ENCODE measurements at regions not wholly inside any gene's neighbourhood (a gene's known extent, or its start where the extent isn't known, plus 50 kb on each side); places are given as distances from the start of the nearest gene placed in this dataset.

- TF ChIP-seq TCF7L2 (IDR thresholded peaks at IDR 0.05; ENCODE audit: low read depth, low read length): no peak
- TF ChIP-seq REST (IDR thresholded peaks at IDR 0.05; ENCODE audit: insufficient read depth in 1 of 2, low read depth in 2 of 2, low read length in 1 of 2): no peak
- BruUV-seq (replicated peaks): no TSS peak
- Histone ChIP-seq H3K36me3 (ENCODE audit: control insufficient read depth, insufficient read depth, low read length) (no peaks in the 10 kb centered on the region), H3K27ac (ENCODE audit: low read length) (no peak overlapping the region), H3K27me3 (ENCODE audit: control insufficient read depth, insufficient read depth, low read length) (no peaks in the 10 kb centered on the region), H3K4me3 (ENCODE audit: low read depth in 2 of 2, low read length in 2 of 2) (no peak overlapping the region), H3K4me1 (ENCODE audit: control insufficient read depth, insufficient read depth, low read length) (no peaks in the 10 kb centered on the region), H3K9me3 (ENCODE audit: control insufficient read depth, insufficient read depth, low read depth, low read length) (no peaks in the 10 kb centered on the region)
- ATAC-seq (no peak), DNase-seq (ENCODE audit: low read depth, low spot score) (no peak)
- POLR2A ChIA-PET: no interaction called here
- CTCF ChIA-PET: no interaction called here
- in situ Hi-C loops (cut with HindIII; ENCODE audit: low pct_unique_long_range_greater_than_20kb, low sequenced_read_pairs): no loop called here
- intact Hi-C loops (cut with micrococcal nuclease; ENCODE audit: unreplicated experiment): no loop called here
Measured at GRCh38 chr3:30551927-30552326, 54.5 kb upstream of the TGFBR2 start.

GRCh38 chr3:30553641-30554316, 52.6 kb upstream of the TGFBR2 start:
- DNase-seq (ENCODE audit: low read depth, low spot score): no peak
- intact Hi-C loops (cut with micrococcal nuclease; ENCODE audit: unreplicated experiment) (no loop called here), in situ Hi-C loops (cut with HindIII; ENCODE audit: low pct_unique_long_range_greater_than_20kb, low sequenced_read_pairs) (no loop called here)
- POLR2A ChIA-PET: no interaction called here
- Histone ChIP-seq H3K27ac (ENCODE audit: low read length) (no peak overlapping the region), H3K36me3 (ENCODE audit: control insufficient read depth, insufficient read depth, low read length) (no peaks in the 10 kb centered on the region), H3K4me1 (ENCODE audit: control insufficient read depth, insufficient read depth, low read length) (no peaks in the 10 kb centered on the region), H3K4me3 (ENCODE audit: low read depth in 2 of 2, low read length in 2 of 2) (no peak overlapping the region), H3K9me3 (ENCODE audit: control insufficient read depth, insufficient read depth, low read depth, low read length) (no peaks in the 10 kb centered on the region), H3K27me3 (ENCODE audit: control insufficient read depth, insufficient read depth, low read length) (no peaks in the 10 kb centered on the region)
- BruUV-seq (replicated peaks): no TSS peak
- TF ChIP-seq SIN3A (IDR thresholded peaks at IDR 0.05; ENCODE audit: borderline replicate concordance, insufficient read depth, low read depth, low read length): no peak
- TF ChIP-seq CTCF (IDR thresholded peaks at IDR 0.05): no peak
- no peak for TF ChIP-seq REST (IDR thresholded peaks at IDR 0.05; ENCODE audit: insufficient read depth in 1 of 2, low read depth in 2 of 2, low read length in 1 of 2)
- no peak for TF ChIP-seq TCF7L2 (IDR thresholded peaks at IDR 0.05; ENCODE audit: low read depth, low read length)
- no peak for TF ChIP-seq POLR2AphosphoS5 (IDR thresholded peaks at IDR 0.05; ENCODE audit: low read depth, low read length)
- CTCF ChIA-PET: no interaction called here
- no peak for ATAC-seq

Data from Panc1 (cell line).